ENCODE measurements at regions not wholly inside any gene's neighbourhood (a gene's known extent, or its start where the extent isn't known, plus 50 kb on each side); places are given as distances from the start of the nearest gene placed in this dataset.

GRCh38 chr5:12343558-12343957 lies 439.3 kb upstream of the CTNND2 start:
- no peaks in the 10 kb centered on the region for H3K27me3 Mint-ChIP-seq (ENCODE audit: low read depth)
- H3K23me2 ChIP-seq (ENCODE audit: insufficient read length, low read depth, low read length, poor library complexity, severe bottlenecking), result no peaks in the 10 kb centered on the region
- no peak overlapping the region for H3K4me2 ChIP-seq (ENCODE audit: insufficient read depth, insufficient read length, low read length)
- no peak overlapping the region for H2BK15ac ChIP-seq (ENCODE audit: low read depth, low read length)
- no peak overlapping the region for H2BK120ac ChIP-seq (ENCODE audit: low read depth, low read length, poor library complexity, severe bottlenecking)
- peaks cover 2% of the 10 kb centered on the region for H3K4me1 ChIP-seq (ENCODE audit: insufficient read depth, low read length)
- H2BK5ac ChIP-seq (ENCODE audit: insufficient read length, low read length), result no peak overlapping the region
- no peak overlapping the region for H3K9ac ChIP-seq (ENCODE audit: extremely low read depth, insufficient read length, low read length)
- H3K4ac ChIP-seq (ENCODE audit: low read depth, low read length), result no peak overlapping the region
- H4K91ac ChIP-seq (ENCODE audit: insufficient read length, low read depth, low read length), result no peak overlapping the region
- H3K27ac ChIP-seq (ENCODE audit: insufficient read length, low read depth, low read length), result no peak overlapping the region
- H2AFZ ChIP-seq (ENCODE audit: low read length), result no peak overlapping the region
- no peaks in the 10 kb centered on the region for H3K79me2 ChIP-seq (ENCODE audit: insufficient read depth, low read length)
- no peak overlapping the region for H4K8ac ChIP-seq (replicated peaks; ENCODE audit: insufficient read length, low read depth, low read length)
- no peak overlapping the region for H2BK12ac ChIP-seq (ENCODE audit: insufficient read length, low read depth, low read length)
- H4K5ac ChIP-seq (ENCODE audit: insufficient read length, low read depth, low read length), result no peak overlapping the region
- no peak overlapping the region for H3K4me3 Mint-ChIP-seq
- no peaks in the 10 kb centered on the region for H4K20me1 ChIP-seq (ENCODE audit: control insufficient read depth, insufficient read depth, insufficient read length)
- H3K56ac ChIP-seq (ENCODE audit: insufficient read length, low read depth, low read length), result no peak overlapping the region
- no peak for DNase-seq
- no peak overlapping the region for H3K18ac ChIP-seq (ENCODE audit: insufficient read length, low read depth, low read length)
- H2BK20ac ChIP-seq (ENCODE audit: low read depth, low read length, poor library complexity, severe bottlenecking), result no peak overlapping the region
- no peak overlapping the region for H3K27ac Mint-ChIP-seq
- TF ChIP-seq CTCF (conservative IDR thresholded peaks at IDR 0.05), result no peak
- H3K9me3 Mint-ChIP-seq, result peaks cover 10 to 14% of the 10 kb centered on the region in 2 experiments
- H3K14ac ChIP-seq (ENCODE audit: insufficient read depth, low read length), result no peak overlapping the region
- H3K23ac ChIP-seq (ENCODE audit: insufficient read length, low read depth, low read length), result no peak overlapping the region
- H3T11ph ChIP-seq (ENCODE audit: low read length), result no peak overlapping the region
- WGBS (ENCODE audit: extremely low coverage, insufficient read length, low lambda C conversion rate), result no CpG with 5 or more reads among the region's 3 CpGs
- H3K79me1 ChIP-seq (ENCODE audit: insufficient read depth, low read depth, low read length, poor library complexity, severe bottlenecking), result no peaks in the 10 kb centered on the region
- peaks cover 7% of the 10 kb centered on the region for H3K9me3 ChIP-seq (ENCODE audit: control insufficient read depth, low read depth, low read length)
- peaks cover 14 to 18% (median 16%) of the 10 kb centered on the region in 3 experiments for H3K36me3 Mint-ChIP-seq (ENCODE audit: insufficient read depth in 1 of 3, low read depth in 3 of 3)
- no peak overlapping the region for H2AK5ac ChIP-seq (ENCODE audit: insufficient read length, low read length)
- peaks cover 2 to 12% of the 10 kb centered on the region in 2 experiments; a peak in 2 of 4 replicates for H3K4me1 Mint-ChIP-seq
- no peaks in the 10 kb centered on the region for H3K27me3 ChIP-seq (ENCODE audit: insufficient read depth, low read length)
